ENCODE measurements at regions not wholly inside any gene's neighbourhood (a gene's known extent, or its start where the extent isn't known, plus 50 kb on each side); places are given as distances from the start of the nearest gene placed in this dataset.
A peak's percentile ranks its signal among the peaks of the same experiment; 100 is the strongest.
"Not testable (repeated sequence)": the region's sequence is repeated elsewhere in the genome, so short reads cannot be mapped to it uniquely, and the experiment has no call there.

DNA sequence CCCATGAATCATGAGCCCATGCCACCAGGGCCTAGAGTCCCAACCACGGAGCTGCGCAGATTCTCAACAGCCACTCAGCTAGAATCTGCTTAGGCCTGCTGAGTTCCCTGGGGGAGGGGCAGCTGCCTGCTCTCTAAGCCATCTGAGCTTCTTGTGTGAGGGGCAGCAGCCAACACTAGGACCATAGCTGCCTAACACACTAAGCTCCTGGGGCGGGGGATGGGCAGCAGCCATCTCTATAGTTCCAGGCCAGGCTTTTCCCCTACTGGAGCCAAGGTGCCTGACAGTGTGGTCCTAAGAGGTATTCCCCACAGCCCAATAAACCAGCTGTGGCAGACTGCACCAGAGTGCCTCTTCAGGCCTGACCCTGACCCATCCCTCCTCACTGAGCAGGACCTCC, 255.9 kb upstream of the ACO1 start:
- H3K4me1 ChIP-seq, result no peaks in the 10 kb centered on the region
- H3K4me3 ChIP-seq, result no peak overlapping the region
- H3K27ac ChIP-seq, result no peak overlapping the region
- WGBS, 2 donors, result 94 to 100% methylated on average over 3 of the region's 3 CpGs
- intact Hi-C loops (cut with DNase I; ENCODE audit: low total_unique reads), result no loop called here
- TF ChIP-seq, protein P1, sequence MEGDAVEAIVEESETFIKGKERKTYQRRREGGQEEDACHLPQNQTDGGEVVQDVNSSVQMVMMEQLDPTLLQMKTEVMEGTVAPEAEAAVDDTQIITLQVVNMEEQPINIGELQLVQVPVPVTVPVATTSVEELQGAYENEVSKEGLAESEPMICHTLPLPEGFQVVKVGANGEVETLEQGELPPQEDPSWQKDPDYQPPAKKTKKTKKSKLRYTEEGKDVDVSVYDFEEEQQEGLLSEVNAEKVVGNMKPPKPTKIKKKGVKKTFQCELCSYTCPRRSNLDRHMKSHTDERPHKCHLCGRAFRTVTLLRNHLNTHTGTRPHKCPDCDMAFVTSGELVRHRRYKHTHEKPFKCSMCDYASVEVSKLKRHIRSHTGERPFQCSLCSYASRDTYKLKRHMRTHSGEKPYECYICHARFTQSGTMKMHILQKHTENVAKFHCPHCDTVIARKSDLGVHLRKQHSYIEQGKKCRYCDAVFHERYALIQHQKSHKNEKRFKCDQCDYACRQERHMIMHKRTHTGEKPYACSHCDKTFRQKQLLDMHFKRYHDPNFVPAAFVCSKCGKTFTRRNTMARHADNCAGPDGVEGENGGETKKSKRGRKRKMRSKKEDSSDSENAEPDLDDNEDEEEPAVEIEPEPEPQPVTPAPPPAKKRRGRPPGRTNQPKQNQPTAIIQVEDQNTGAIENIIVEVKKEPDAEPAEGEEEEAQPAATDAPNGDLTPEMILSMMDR (IDR thresholded peaks at IDR 0.05), result no peak
- no peak for TF ChIP-seq POLR2A (IDR thresholded peaks at IDR 0.05)
- H3K27me3 ChIP-seq, result no peaks in the 10 kb centered on the region
- DNase-seq, result no peak
- no peaks in the 10 kb centered on the region for H3K9me3 ChIP-seq
- H3K36me3 ChIP-seq (ENCODE audit: low read depth, missing control alignments), result no peaks in the 10 kb centered on the region

DNA sequence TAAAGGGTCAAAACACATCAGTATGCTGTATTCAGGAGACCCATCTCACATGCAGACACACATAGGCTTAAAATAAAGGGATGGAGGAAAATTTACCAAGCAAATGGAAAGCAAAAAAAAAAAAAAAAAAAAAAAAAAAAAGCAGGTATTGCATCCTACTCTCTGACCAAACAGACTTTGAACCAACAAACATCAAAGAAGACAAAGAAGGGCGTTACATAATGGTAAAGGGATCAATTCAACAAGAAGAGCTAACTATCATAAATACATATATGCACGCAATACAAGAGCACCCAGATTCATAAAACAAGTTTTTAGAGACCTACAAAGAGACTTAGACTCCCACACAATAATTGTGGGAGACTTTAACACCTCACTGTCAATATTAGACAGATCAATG, 253.7 kb upstream of the ACO1 start:
- DNase-seq; H3K36me3 ChIP-seq (ENCODE audit: low read depth, missing control alignments); H3K4me3 ChIP-seq; H3K27me3 ChIP-seq; H3K9me3 ChIP-seq; H3K4me1 ChIP-seq; intact Hi-C loops (cut with DNase I; ENCODE audit: low total_unique reads); H3K27ac ChIP-seq: not testable (repeated sequence)
- 95 to 98% methylated on average over 2 of the region's 2 CpGs for WGBS, 2 donors

DNA sequence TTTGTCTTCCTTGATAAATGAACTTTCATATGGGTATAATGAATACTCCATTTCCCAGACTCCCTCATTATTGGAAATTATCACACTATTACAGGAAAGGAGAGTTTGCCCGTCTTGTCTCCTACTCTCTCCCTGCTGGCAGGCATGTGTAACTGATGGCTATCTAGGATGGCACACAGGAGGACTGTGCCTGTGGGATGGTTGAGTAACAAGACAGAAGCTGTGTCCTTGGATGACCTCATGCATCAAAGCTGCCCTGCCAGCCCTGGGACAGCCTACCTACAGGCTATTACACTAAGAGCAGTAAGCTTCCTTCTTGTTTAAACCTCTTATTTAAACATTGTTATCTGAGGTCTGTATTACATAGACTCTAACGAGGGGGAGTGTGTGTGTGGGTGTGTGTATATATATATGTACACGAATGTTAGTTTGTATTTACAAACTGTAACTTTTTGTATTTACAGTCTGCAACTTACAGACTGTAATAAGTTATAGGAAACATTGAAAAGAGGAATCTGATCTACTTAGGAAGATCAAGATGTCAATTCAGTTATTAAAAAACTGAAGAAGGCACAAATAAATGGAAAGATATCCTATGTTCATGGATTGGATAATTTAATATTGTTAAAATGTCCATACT, 247.6 kb upstream of the ACO1 start:
- TF ChIP-seq, protein P1 (IDR thresholded peaks at IDR 0.05), result no peak
- no peak for TF ChIP-seq POLR2A (IDR thresholded peaks at IDR 0.05)
- 58 to 70% methylated on average over 3 of the region's 3 CpGs for WGBS, 2 donors
- no peaks in the 10 kb centered on the region for H3K36me3 ChIP-seq (ENCODE audit: low read depth, missing control alignments)
- intact Hi-C loops (cut with DNase I; ENCODE audit: low total_unique reads), result no loop called here
- peak; percentile 57 for DNase-seq
- no peak overlapping the region for H3K4me3 ChIP-seq
- H3K9me3 ChIP-seq, result no peaks in the 10 kb centered on the region
- no peak overlapping the region for H3K27ac ChIP-seq
- H3K4me1 ChIP-seq, result no peaks in the 10 kb centered on the region
- no peaks in the 10 kb centered on the region for H3K27me3 ChIP-seq

DNA sequence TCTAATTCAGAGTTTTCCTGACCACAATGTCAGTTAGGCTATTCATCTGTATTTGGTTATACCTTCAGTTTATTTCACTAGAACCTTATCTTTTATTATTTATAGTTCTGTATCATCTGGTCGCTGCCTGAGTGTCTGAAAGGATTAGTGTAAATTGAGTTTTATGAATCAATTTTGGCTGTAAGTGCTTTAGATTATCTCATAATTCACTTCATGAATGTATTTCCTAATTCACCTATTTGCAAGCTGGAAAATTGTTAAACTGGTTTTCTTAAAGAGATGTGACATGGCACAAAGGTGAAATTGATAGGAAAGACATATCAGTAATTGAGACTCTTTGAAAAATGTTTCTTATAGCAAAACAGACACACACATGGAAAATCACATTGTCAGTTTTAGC, 242.4 kb upstream of the ACO1 start:
- Histone ChIP-seq H3K27ac (no peak overlapping the region), H3K36me3 (ENCODE audit: low read depth, missing control alignments) (no peaks in the 10 kb centered on the region), H3K4me1 (no peaks in the 10 kb centered on the region), H3K9me3 (no peaks in the 10 kb centered on the region), H3K4me3 (no peak overlapping the region), H3K27me3 (no peaks in the 10 kb centered on the region)
- TF ChIP-seq POLR2A (IDR thresholded peaks at IDR 0.05), result no peak
- TF ChIP-seq, protein P1 (IDR thresholded peaks at IDR 0.05), result no peak
- 53 to 67% methylated on average over 1 of the region's 1 CpG for WGBS, 2 donors
- DNase-seq, result no peak
- intact Hi-C loops (cut with DNase I; ENCODE audit: low total_unique reads), result no loop called here

DNA sequence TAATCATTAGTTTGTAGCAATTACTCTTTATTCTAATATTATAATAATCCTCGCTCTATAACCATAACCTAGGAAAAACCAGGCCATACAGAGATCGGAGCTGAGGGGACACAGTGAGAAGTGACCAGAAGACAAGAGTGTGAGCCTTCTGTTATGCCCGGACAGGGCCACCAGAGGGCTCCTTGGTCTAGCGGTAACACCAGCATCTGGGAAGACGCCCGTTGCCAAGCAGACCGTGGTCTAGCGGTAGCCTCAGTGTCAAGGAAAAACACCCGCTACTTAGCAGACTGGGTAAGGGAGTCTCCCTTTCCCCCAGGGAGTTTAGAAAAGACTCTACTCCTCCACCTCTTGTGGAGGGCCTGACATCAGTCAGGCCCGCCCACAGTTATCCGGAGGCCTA, 235.9 kb upstream of the ACO1 start:
- H3K9me3 ChIP-seq; H3K4me1 ChIP-seq; H3K27ac ChIP-seq; H3K36me3 ChIP-seq (ENCODE audit: low read depth, missing control alignments); intact Hi-C loops (cut with DNase I; ENCODE audit: low total_unique reads); H3K27me3 ChIP-seq; H3K4me3 ChIP-seq: not testable (repeated sequence)
- DNase-seq, result peak; percentile 47
- 84 to 91% methylated on average over 11 of the region's 11 CpGs for whole genome bisulfite sequencing, 2 donors
- TF ChIP-seq, protein P1 (IDR thresholded peaks at IDR 0.05), result peak in 1 of 3 experiments; percentile 29

All from testis (tissue), 2 donors.